ENCODE measurements at regions not wholly inside any gene's neighbourhood (a gene's known extent, or its start where the extent isn't known, plus 50 kb on each side); places are given as distances from the start of the nearest gene placed in this dataset.

- no peak for DNase-seq
Measured at GRCh38 chr18:51739044-51739666, 541.7 kb upstream of the MEX3C start.

- no peak for DNase-seq
Measured at GRCh38 chr18:51751901-51752300, 554.4 kb upstream of the MEX3C start.

- DNase-seq: no peak
Measured at GRCh38 chr18:51753365-51754057, 556.0 kb upstream of the MEX3C start.

- DNase-seq: no peak
Measured at GRCh38 chr18:51754566-51754965, 557.1 kb upstream of the MEX3C start.

- no peak for DNase-seq
Measured at GRCh38 chr18:51757255-51757924, 559.9 kb upstream of the MEX3C start.

- DNase-seq: no peak
Measured at GRCh38 chr18:51762373-51762772, 564.9 kb upstream of the MEX3C start.

- DNase-seq: no peak
Measured at GRCh38 chr18:51765606-51766360, 568.3 kb upstream of the MEX3C start.

- DNase-seq: no peak
Measured at GRCh38 chr18:51767293-51767692, 569.8 kb upstream of the MEX3C start.

- no peak for DNase-seq
Measured at GRCh38 chr18:51778115-51778514, 561.9 kb upstream of the DCC start.

- DNase-seq: no peak
Measured at GRCh38 chr18:51789871-51790270, 550.1 kb upstream of the DCC start.

GRCh38 chr18:51801514-51801913 lies 538.5 kb upstream of the DCC start:
- DNase-seq: no peak

- DNase-seq: no peak
Measured at GRCh38 chr18:51802569-51803428, 537.2 kb upstream of the DCC start.

- DNase-seq: no peak
Measured at GRCh38 chr18:51807336-51807735, 532.7 kb upstream of the DCC start.

- DNase-seq: no peak
Measured at GRCh38 chr18:51811883-51812282, 528.1 kb upstream of the DCC start.

GRCh38 chr18:51813740-51814139 lies 526.3 kb upstream of the DCC start:
- DNase-seq: no peak

- no peak for DNase-seq
Measured at GRCh38 chr18:51821610-51822009, 518.4 kb upstream of the DCC start.

- DNase-seq: no peak
Measured at GRCh38 chr18:51824746-51825145, 515.3 kb upstream of the DCC start.

- DNase-seq: no peak
Measured at GRCh38 chr18:51833850-51834249, 506.1 kb upstream of the DCC start.

GRCh38 chr18:51848702-51849101 lies 491.3 kb upstream of the DCC start:
- DNase-seq: no peak

GRCh38 chr18:51852681-51853080 lies 487.3 kb upstream of the DCC start:
- no peak for DNase-seq

- DNase-seq: no peak
Measured at GRCh38 chr18:51857989-51858388, 482.0 kb upstream of the DCC start.

GRCh38 chr18:51861046-51861445 lies 479.0 kb upstream of the DCC start:
- no peak for DNase-seq

Data from NCI-H2081 treated with DMSO at 0.1 percent for 48 hours (cell line).